ENCODE measurements at regions not wholly inside any gene's neighbourhood (a gene's known extent, or its start where the extent isn't known, plus 50 kb on each side); places are given as distances from the start of the nearest gene placed in this dataset.

DNA sequence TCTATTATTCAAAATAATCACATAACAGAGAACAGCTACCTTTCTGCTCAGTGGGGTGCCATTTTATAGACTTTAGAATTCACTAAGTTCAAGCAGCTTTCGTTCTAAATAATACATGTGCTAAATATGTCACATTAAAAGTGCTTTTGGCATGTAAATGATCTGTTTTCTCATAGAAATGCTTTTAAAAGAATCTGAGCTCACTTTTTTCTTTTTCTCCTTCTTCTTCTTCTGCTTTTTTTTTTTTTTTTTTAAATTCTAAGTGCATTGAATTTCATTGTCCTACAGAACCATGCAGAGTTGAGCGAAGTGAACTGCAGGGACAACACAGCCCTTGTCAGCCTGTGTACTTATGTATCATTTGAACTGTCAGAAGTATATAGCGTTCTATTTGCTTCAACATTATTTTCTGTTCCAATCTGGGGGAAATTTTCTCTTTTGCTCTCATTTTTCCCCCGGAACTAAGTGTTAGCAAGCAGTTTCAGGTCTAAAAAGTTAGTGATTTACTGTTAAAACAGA is 193.8 kb upstream of the TMCO5A start:
- no peak overlapping the region for H3K4me3 ChIP-seq (ENCODE audit: low read depth, low read length)
- no peak for DNase-seq (ENCODE audit: low read depth, low spot score)
- ChIA-PET CTCF (interaction anchor here (1.9 kb wide), 2 partner anchors 10 to 24 kb away, joined by 5 to 6 read pairs; no protein-coding TSS in a partner anchor), POLR2A (no interaction called here)
- TF ChIP-seq, protein P1, sequence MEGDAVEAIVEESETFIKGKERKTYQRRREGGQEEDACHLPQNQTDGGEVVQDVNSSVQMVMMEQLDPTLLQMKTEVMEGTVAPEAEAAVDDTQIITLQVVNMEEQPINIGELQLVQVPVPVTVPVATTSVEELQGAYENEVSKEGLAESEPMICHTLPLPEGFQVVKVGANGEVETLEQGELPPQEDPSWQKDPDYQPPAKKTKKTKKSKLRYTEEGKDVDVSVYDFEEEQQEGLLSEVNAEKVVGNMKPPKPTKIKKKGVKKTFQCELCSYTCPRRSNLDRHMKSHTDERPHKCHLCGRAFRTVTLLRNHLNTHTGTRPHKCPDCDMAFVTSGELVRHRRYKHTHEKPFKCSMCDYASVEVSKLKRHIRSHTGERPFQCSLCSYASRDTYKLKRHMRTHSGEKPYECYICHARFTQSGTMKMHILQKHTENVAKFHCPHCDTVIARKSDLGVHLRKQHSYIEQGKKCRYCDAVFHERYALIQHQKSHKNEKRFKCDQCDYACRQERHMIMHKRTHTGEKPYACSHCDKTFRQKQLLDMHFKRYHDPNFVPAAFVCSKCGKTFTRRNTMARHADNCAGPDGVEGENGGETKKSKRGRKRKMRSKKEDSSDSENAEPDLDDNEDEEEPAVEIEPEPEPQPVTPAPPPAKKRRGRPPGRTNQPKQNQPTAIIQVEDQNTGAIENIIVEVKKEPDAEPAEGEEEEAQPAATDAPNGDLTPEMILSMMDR (IDR thresholded peaks at IDR 0.05; ENCODE audit: insufficient read depth, low read length, missing control alignments) = no peak

DNA sequence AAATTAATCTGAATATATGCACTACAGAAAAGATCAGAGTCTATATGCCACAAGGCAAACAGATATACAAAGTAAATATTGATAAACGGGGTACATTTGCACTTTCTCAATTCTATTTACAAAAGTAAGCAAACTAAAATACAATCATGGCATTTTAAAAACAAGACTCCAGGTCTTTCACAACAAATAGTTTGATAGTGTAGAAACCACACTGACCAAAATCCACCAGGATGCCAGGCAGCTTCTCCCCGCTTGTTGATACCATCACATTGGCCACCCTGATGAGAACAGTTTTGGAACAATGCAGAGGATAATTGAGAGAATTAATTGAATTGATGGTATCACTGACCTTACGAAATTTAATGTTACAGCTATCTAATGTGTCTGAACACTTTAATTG is 190.6 kb upstream of the TMCO5A start:
- TF ChIP-seq, protein P1 (IDR thresholded peaks at IDR 0.05; ENCODE audit: insufficient read depth, low read length, missing control alignments) = no peak
- H3K4me3 ChIP-seq (ENCODE audit: low read depth, low read length) = no peak overlapping the region
- ChIA-PET POLR2A (no interaction called here), CTCF (no interaction called here)
- no peak for DNase-seq (ENCODE audit: low read depth, low spot score)

DNA sequence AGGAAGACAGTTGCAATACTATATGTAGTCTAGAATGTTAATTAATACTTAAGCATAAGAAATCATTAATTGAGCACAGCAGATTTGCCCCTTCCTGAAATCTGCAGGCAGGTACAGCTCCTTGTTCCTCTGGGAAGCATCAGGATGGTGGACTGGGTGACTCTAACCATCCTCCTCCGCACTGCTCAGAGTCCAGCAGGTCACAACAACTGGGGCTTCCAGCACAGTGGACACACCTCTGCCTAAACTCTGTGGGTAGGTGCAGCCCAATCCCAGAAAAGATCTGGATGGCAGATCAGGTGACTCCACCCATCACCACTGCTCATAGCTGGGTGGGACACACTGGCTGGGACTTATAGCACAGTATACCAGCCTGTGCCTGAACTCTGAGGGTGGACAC is 189.9 kb upstream of the TMCO5A start:
- TF ChIP-seq, protein P1 (IDR thresholded peaks at IDR 0.05; ENCODE audit: insufficient read depth, low read length, missing control alignments) = no peak
- POLR2A ChIA-PET = no interaction called here
- DNase-seq (ENCODE audit: low read depth, low spot score) = no peak
- CTCF ChIA-PET = no interaction called here
- no peak overlapping the region for H3K4me3 ChIP-seq (ENCODE audit: low read depth, low read length)

DNA sequence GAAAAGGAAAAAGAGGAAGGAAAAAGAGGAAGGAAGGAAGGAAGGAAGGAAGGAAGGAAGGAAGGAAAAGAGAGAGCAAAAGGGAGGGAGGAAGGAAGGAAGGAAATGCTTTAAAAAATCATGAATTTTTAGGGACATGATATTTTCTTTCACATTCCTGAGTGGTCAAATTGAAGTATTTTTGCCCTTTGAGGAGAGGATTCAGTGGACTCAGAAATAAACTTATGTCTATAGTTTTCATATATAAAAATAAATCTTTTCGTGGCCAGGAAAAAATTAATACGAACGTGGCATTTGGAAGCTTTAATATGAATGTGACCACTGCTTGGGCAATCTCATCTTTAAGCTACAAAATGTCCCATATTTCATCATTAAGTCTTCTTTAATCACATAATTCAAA is 183.0 kb upstream of the TMCO5A start:
- H3K4me3 ChIP-seq (ENCODE audit: low read depth, low read length) = no peak overlapping the region
- CTCF ChIA-PET = no interaction called here
- POLR2A ChIA-PET = no interaction called here

DNA sequence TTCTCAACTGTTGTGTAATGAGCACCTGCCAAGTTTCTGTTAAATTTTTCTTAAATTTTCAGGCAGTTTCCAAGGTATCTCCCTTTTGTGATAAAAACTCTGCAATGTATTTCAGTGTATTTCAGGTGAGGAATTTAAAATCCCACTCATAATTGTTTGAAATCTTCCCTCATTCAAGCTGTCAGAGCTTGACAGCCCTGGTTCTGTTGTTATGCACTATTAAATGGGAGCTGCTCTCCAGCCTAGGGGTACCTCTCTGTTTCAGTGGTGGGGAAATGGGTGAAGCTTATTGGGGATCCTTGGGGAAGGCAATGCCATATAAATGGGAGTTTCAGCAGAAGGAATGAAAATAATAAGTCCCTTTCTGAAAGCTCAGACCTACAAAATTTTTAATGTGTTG is 178.0 kb upstream of the TMCO5A start:
- no peak overlapping the region for H3K4me3 ChIP-seq (ENCODE audit: low read depth, low read length)
- CTCF ChIA-PET = interaction anchor here (1.4 to 1.6 kb wide), 2 partner anchors 8 to 124 kb away, joined by 3 to 11 read pairs; no protein-coding TSS in a partner anchor
- TF ChIP-seq, protein P1 (IDR thresholded peaks at IDR 0.05; ENCODE audit: insufficient read depth, low read length, missing control alignments) = no peak
- POLR2A ChIA-PET = no interaction called here
- DNase-seq (ENCODE audit: low read depth, low spot score) = no peak

More for the DNA sequence above, 183.0 kb upstream of the TMCO5A start:
- no peak for DNase-seq (ENCODE audit: low read depth, low spot score)
- TF ChIP-seq, protein P1 (IDR thresholded peaks at IDR 0.05; ENCODE audit: insufficient read depth, low read length, missing control alignments) = no peak

DNA sequence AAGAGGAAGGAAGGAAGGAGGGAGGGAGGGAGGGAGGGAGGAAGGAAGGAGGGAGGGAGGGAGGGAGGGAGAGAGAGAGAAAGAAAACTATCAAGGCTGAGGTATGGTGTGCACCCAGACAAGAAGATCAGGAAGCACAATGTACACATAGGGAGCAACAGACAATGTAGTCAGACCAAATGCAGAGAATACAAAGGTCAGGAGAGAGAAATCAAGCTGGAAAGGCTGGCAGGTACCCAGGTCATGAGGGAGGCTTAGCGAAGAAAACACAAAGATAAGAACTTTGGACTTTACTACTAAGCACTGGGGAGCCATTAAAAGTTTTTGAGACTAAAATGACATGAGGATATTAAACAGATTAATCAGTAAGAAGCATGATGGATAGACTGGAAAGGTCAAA is 176.0 kb upstream of the TMCO5A start:
- POLR2A ChIA-PET = no interaction called here
- H3K4me3 ChIP-seq (ENCODE audit: low read depth, low read length) = no peak overlapping the region
- TF ChIP-seq, protein P1 (IDR thresholded peaks at IDR 0.05; ENCODE audit: insufficient read depth, low read length, missing control alignments) = no peak
- no peak for DNase-seq (ENCODE audit: low read depth, low spot score)
- CTCF ChIA-PET = no interaction called here

All from AG04449 (cell line).